K562 (cell line): ENCODE measurements at regions not wholly inside any gene's neighbourhood (a gene's known extent, or its start where the extent isn't known, plus 50 kb on each side); places are given as distances from the start of the nearest gene placed in this dataset.

Source experiments
- ATAC-seq: fragments of 200-7000 bp; cut with Tn5 transposase; 3 replicates; pipeline ENCODE4 v1.9.1; 2020; ENCODE audit warnings: moderate library complexity
- BruUV-seq: library from RNA; stranded (reverse); fragments of 400-500 nt; replicated peaks from 2 replicates; lab custom pipeline; 2021; lab: Mats Ljungman, UMichigan
- CTCF ChIA-PET: fragments of 300-600 bp; formaldehyde crosslinking; extraction: SDS; loops from one replicate; lab custom pipeline; 2021; ENCODE audit warnings: low intra/inter-chr PET ratio; lab: Yijun Ruan, JAX
- POLR2A ChIA-PET: fragments of 300-600, 350-650 bp; sonication (Branson Sonifier 250); formaldehyde crosslinking; extraction: SDS; loops from one replicate; lab custom pipeline; 2021; ENCODE audit warnings: antibody characterized with exemption, inconsistent platforms; lab: Yijun Ruan, JAX
- DNase-seq, 4 experiments: peaks; one replicate each; pipeline versions ENCODE4 v3.0.0 to v3.0.0-alpha.2; 2011 to 2018; ENCODE audit warnings: low spot score in 3 of 4, mixed read lengths in 3 of 4; ENCODE audit errors: extremely low read depth in 1 of 4
- FAIRE-seq: peaks from 2 replicates; lab custom pipeline; 2011; peaks lifted over from hg19 to GRCh38; lab: Jason Lieb, UNC
- H2AFZ ChIP-seq: 2 replicates; pipeline ENCODE4 v1.6.0; 2011; ENCODE audit warnings: low read depth, low read length, control low read depth, inconsistent platforms
- H3K27ac ChIP-seq: fragments of 200-600 bp; 3 replicates; pipeline ENCODE4 v1.8.0; 2011; ENCODE audit warnings: low read depth, mild to moderate bottlenecking, control low read depth, inconsistent platforms, low read length, moderate library complexity, mixed read lengths; ENCODE audit errors: extremely low read depth
- H3K27me3 ChIP-seq, 2 experiments: fragments of 300-600 bp in 1 of 2; 2 replicates in 1 of 2; 3 replicates in 1 of 2; pipeline versions ENCODE4 v1.6.0 to v1.8.0; 2011; ENCODE audit warnings: inconsistent platforms in 2 of 2, low read length in 2 of 2, mild to moderate bottlenecking in 1 of 2, mixed read lengths in 1 of 2, moderate library complexity in 1 of 2; ENCODE audit not compliant: control insufficient read depth in 2 of 2, insufficient read depth in 2 of 2
- H3K36me3 ChIP-seq: fragments of 300-600 bp; 3 replicates; pipeline ENCODE4 v1.8.0; 2011; ENCODE audit warnings: mild to moderate bottlenecking, low read length, inconsistent platforms; ENCODE audit not compliant: control insufficient read depth, insufficient read depth
- H3K4me1 ChIP-seq, 2 experiments: fragments of 200-600 bp in 1 of 2; replicated peaks in 1 of 2; 2 replicates in 1 of 2; 3 replicates in 1 of 2; pipeline versions ENCODE4 v1.5.1 to v1.8.0; 2011; ENCODE audit warnings: inconsistent platforms in 2 of 2, low read length in 2 of 2, mild to moderate bottlenecking in 1 of 2, mixed read lengths in 1 of 2, moderate library complexity in 1 of 2; ENCODE audit not compliant: control insufficient read depth in 2 of 2, insufficient read depth in 2 of 2
- H3K4me2 ChIP-seq: 2 replicates; pipeline ENCODE4 v1.6.1; 2011; ENCODE audit warnings: low read length, control low read depth, inconsistent platforms, mixed read lengths; ENCODE audit not compliant: insufficient read depth
- H3K4me3 ChIP-seq: fragments of 200-600 bp; sonication (generic), shearing (Covaris generic); 2 replicates; pipeline ENCODE4 v1.5.1; 2016; ENCODE audit warnings: control low read depth, inconsistent platforms
- H3K79me2 ChIP-seq: fragments of 200-600 bp; 3 replicates; pipeline ENCODE4 v1.8.0; 2011; ENCODE audit warnings: low read length, inconsistent platforms; ENCODE audit not compliant: control insufficient read depth, insufficient read depth
- H3K9ac ChIP-seq, 2 experiments: 2 replicates each; pipeline versions ENCODE4 v1.6.0 to v1.6.1; 2011; ENCODE audit warnings: low read depth in 2 of 2, low read length in 2 of 2, control low read depth in 1 of 2, inconsistent platforms in 1 of 2, mild to moderate bottlenecking in 1 of 2, mixed read lengths in 1 of 2; ENCODE audit not compliant: insufficient read depth in 1 of 2
- H3K9me1 ChIP-seq: one replicate; pipeline ENCODE4 v1.6.0; 2011; ENCODE audit warnings: inconsistent platforms, mild to moderate bottlenecking, low read length, moderate library complexity; ENCODE audit not compliant: control insufficient read depth, insufficient read depth
- H3K9me3 ChIP-seq: replicated peaks from 2 replicates; pipeline ENCODE4 v1.5.1; 2011; ENCODE audit warnings: low read depth, low read length, inconsistent platforms; ENCODE audit not compliant: control insufficient read depth, insufficient read depth
- H4K20me1 ChIP-seq: replicated peaks from 2 replicates; pipeline ENCODE4 v1.6.1; 2011; ENCODE audit warnings: low read length, inconsistent platforms, mixed read lengths; ENCODE audit not compliant: control insufficient read depth, insufficient read depth
- C11orf30 ChIP-seq: fragments of 450-650 bp; IDR thresholded peaks from 2 replicates; pipeline ENCODE4 v1.6.1; 2016; ENCODE audit warnings: low read depth, mild to moderate bottlenecking
- CHD2 ChIP-seq: IDR thresholded peaks from 2 replicates; pipeline ENCODE4 v1.6.1; 2011; ENCODE audit warnings: low read depth, low read length
- E2F6 ChIP-seq, 2 experiments: IDR thresholded peaks; 2 replicates each; pipeline ENCODE4 v1.6.1; 2011; ENCODE audit warnings: borderline replicate concordance in 1 of 2, control low read depth in 1 of 2, low read depth in 1 of 2, low read length in 1 of 2, mild to moderate bottlenecking in 1 of 2, mixed read lengths in 1 of 2, moderate library complexity in 1 of 2; ENCODE audit not compliant: insufficient read depth in 1 of 2, insufficient read length in 1 of 2, poor library complexity in 1 of 2, severe bottlenecking in 1 of 2; ENCODE audit errors: extremely low read depth in 1 of 2
- MAFF ChIP-seq: IDR thresholded peaks from 2 replicates; pipeline ENCODE4 v1.6.1; 2012; ENCODE audit warnings: low read length, improper control_type of control experiment
- MEF2D ChIP-seq: conservative IDR thresholded peaks from 2 replicates; pipeline ENCODE4 v1.6.1; 2016; ENCODE audit warnings: low read depth, missing genetic modification characterization, missing compliant biosample characterization
- MEIS2 ChIP-seq: fragments of 450-650 bp; IDR thresholded peaks from 2 replicates; pipeline ENCODE4 v1.6.1; 2014; ENCODE audit warnings: mild to moderate bottlenecking; ENCODE audit not compliant: partially characterized antibody
- RBM34 ChIP-seq: fragments of 200-400 bp; formaldehyde crosslinking; IDR thresholded peaks from 2 replicates; pipeline ENCODE4 v1.6.1; 2018; ENCODE audit warnings: low read length, borderline replicate concordance; ENCODE audit not compliant: insufficient read depth
- SETDB1 ChIP-seq: IDR thresholded peaks from one replicate; pipeline ENCODE4 v1.6.1; 2012; ENCODE audit warnings: low read length, control low read depth, inconsistent platforms
- TBP ChIP-seq: optimal IDR thresholded peaks from 2 replicates; pipeline ENCODE3; 2011; ENCODE audit warnings: low read depth, low read length, improper control_type of control experiment
- ZNF121 ChIP-seq: sonication (generic); formaldehyde crosslinking; conservative IDR thresholded peaks from 2 replicates; pipeline ENCODE4 v1.8.0; 2022; ENCODE audit warnings: missing genetic modification reagents
- ZNF311 ChIP-seq: fragments of 250-450 bp; sonication (Bioruptor Pico); IDR thresholded peaks from 2 replicates; pipeline ENCODE4 v1.4.0; 2020; ENCODE audit warnings: mild to moderate bottlenecking, moderate library complexity
- ZNF316 ChIP-seq: fragments of 450-650 bp; IDR thresholded peaks from 2 replicates; pipeline ENCODE4 v1.6.1; 2016
- ZNF668 ChIP-seq: fragments of 250-450 bp; sonication (Bioruptor Pico); IDR thresholded peaks from 2 replicates; pipeline ENCODE4 v1.8.0; 2022; ENCODE audit warnings: mild to moderate bottlenecking, inconsistent platforms
- ZNF778 ChIP-seq: fragments of 450-650 bp; formaldehyde crosslinking; IDR thresholded peaks from 2 replicates; pipeline ENCODE4 v1.4.0; 2020; ENCODE audit warnings: mild to moderate bottlenecking, moderate library complexity
- WGBS: fragments of 100-300 bp; shearing (Covaris generic); methylation state at CpG from one replicate; pipeline ENCODE4 v1.1.6; 2016; ENCODE audit warnings: low coverage, mixed read lengths; ENCODE audit not compliant: insufficient coverage; ENCODE audit errors: missing lambda C conversion rate; 5-methylcytosine and 5-hydroxymethylcytosine counted together
- in situ Hi-C: fragments of 300-500 bp; cut with MboI; formaldehyde crosslinking; loops from 4 replicates; pipeline ENCODE4 v1.15.0; 2018; ENCODE audit warnings: inconsistent platforms, mixed read lengths
- intact Hi-C: fragments of 100-400 bp; cut with micrococcal nuclease; formaldehyde crosslinking; loops from 2 replicates; pipeline ENCODE4 v1.14.2; 2022

GRCh38 chr16:48907906-48908634 lies 298.1 kb upstream of the N4BP1 start:
- Histone ChIP-seq H3K4me2 (no peak overlapping the region), H3K9ac (no peak overlapping the region), H3K36me3 (no peaks in the 10 kb centered on the region), H3K27me3 (peaks cover 0 to 12% of the 10 kb centered on the region in 2 experiments; a peak in 2 of 5 replicates), H3K79me2 (no peaks in the 10 kb centered on the region), H3K9me1 (no peaks in the 10 kb centered on the region), H3K9me3 (no peaks in the 10 kb centered on the region), H3K4me1 (no peaks in the 10 kb centered on the region)
- in situ Hi-C loops: no loop called here
- no TSS peak for BruUV-seq
- no peak for DNase-seq
- CTCF ChIA-PET: no interaction called here
- ATAC-seq: no peak
- POLR2A ChIA-PET: interaction anchor here (0.7 to 0.8 kb wide), 2 partner anchors 26 to 48 kb away, joined by 3 read pairs; no protein-coding TSS in a partner anchor
- TF ChIP-seq MEIS2 (no peak), CHD2 (no peak)
- TF ChIP-seq, all 486 proteins: peak for 0
- Histone ChIP-seq H3K27ac (no peak overlapping the region), H3K4me3 (no peak overlapping the region), H4K20me1 (no peaks in the 10 kb centered on the region), H2AFZ (no peak overlapping the region)
- FAIRE-seq: no peak
- intact Hi-C loops: no loop called here
- 0% methylated on average over 10 of the region's 10 CpGs for WGBS

- under 1% methylated on average over 21 of the region's 22 CpGs for WGBS
- in situ Hi-C loops: no loop called here
- no peak overlapping the region for H3K9ac ChIP-seq
- H2AFZ ChIP-seq: no peak overlapping the region
- FAIRE-seq (no peak), ATAC-seq (no peak), DNase-seq (no peak)
- no peaks in the 10 kb centered on the region for H3K36me3 ChIP-seq
- no TSS peak for BruUV-seq
- H3K27ac ChIP-seq: no peak overlapping the region
- intact Hi-C loops: no loop called here
- H3K9me3 ChIP-seq: no peaks in the 10 kb centered on the region
- H3K9me1 ChIP-seq: no peaks in the 10 kb centered on the region
- no peak overlapping the region for H3K4me2 ChIP-seq
- POLR2A ChIA-PET: no interaction called here
- H3K4me3 ChIP-seq: no peak overlapping the region
- H3K27me3 ChIP-seq: peaks cover 0 to 14% of the 10 kb centered on the region in 2 experiments; a peak in 2 of 5 replicates
- no peaks in the 10 kb centered on the region for H3K79me2 ChIP-seq
- CTCF ChIA-PET: no interaction called here
- H4K20me1 ChIP-seq: no peaks in the 10 kb centered on the region
- H3K4me1 ChIP-seq: no peaks in the 10 kb centered on the region
- TF ChIP-seq MEF2D (tag): no peak
- TF ChIP-seq ZNF316: peak; percentile 23; the same call in 1 of the 2 replicates
- peak; percentile 5; the same call in 1 of the 2 replicates for TF ChIP-seq C11orf30
- TF ChIP-seq ZNF668 (CRISPR knock-in tag): no peak
- TF ChIP-seq ZNF311 (CRISPR knock-in tag): no peak
- 0 out of 2 replicates have a peak, but pooled peaks have one; percentile 12 for TF ChIP-seq MAFF
- TF ChIP-seq RBM34: no peak
- TF ChIP-seq E2F6 (IDR thresholded peaks at IDR 0.05; ENCODE audit: borderline replicate concordance in 1 of 2, extremely low read depth in 1 of 2, insufficient read depth in 1 of 2, insufficient read length in 1 of 2, low read depth in 1 of 2, low read length in 1 of 2, poor library complexity in 1 of 2, severe bottlenecking in 1 of 2): no peak
- TF ChIP-seq ZNF121 (CRISPR knock-in tag): no peak
- no peak for TF ChIP-seq SETDB1
- no peak for TF ChIP-seq ZNF778
- no peak for TF ChIP-seq TBP
These were observed 295.9 kb upstream of the N4BP1 start for GRCh38 chr16:48905632-48906505.
